H9 (cell line): ENCODE measurements at regions not wholly inside any gene's neighbourhood (a gene's known extent, or its start where the extent isn't known, plus 50 kb on each side); places are given as distances from the start of the nearest gene placed in this dataset.

ENCODE experiments used
- DNase-seq: peaks from one replicate; pipeline ENCODE4 v3.0.0-alpha.2; 2017
- H2AFZ ChIP-seq: one replicate; pipeline ENCODE4 v1.6.1; 2013; ENCODE audit warnings: mild to moderate bottlenecking, low read length, control low read depth, moderate library complexity
- H2AK5ac ChIP-seq: 2 replicates; pipeline ENCODE4 v1.6.1; 2013; ENCODE audit warnings: low read length, control low read depth, mixed read lengths; ENCODE audit not compliant: insufficient read length
- H2BK120ac ChIP-seq: one replicate; pipeline ENCODE4 v1.6.1; 2013; ENCODE audit warnings: low read depth, mild to moderate bottlenecking, low read length, control low read depth, inconsistent platforms; ENCODE audit not compliant: poor library complexity, severe bottlenecking
- H2BK12ac ChIP-seq: 2 replicates; pipeline ENCODE4 v1.6.1; 2013; ENCODE audit warnings: low read length, control low read depth, mixed read lengths, low read depth; ENCODE audit not compliant: insufficient read length
- H2BK15ac ChIP-seq: 2 replicates; pipeline ENCODE4 v1.6.1; 2013; ENCODE audit warnings: low read depth, low read length, control low read depth
- H2BK20ac ChIP-seq: one replicate; pipeline ENCODE4 v1.6.1; 2013; ENCODE audit warnings: low read depth, mild to moderate bottlenecking, low read length, control low read depth, inconsistent platforms; ENCODE audit not compliant: poor library complexity, severe bottlenecking
- H2BK5ac ChIP-seq: 2 replicates; pipeline ENCODE4 v1.6.1; 2013; ENCODE audit warnings: low read length, control low read depth, mixed read lengths; ENCODE audit not compliant: insufficient read length
- H3K14ac ChIP-seq: 2 replicates; pipeline ENCODE4 v1.6.1; 2013; ENCODE audit warnings: low read length, control low read depth; ENCODE audit not compliant: insufficient read depth
- H3K18ac ChIP-seq: 2 replicates; pipeline ENCODE4 v1.6.1; 2013; ENCODE audit warnings: low read depth, mild to moderate bottlenecking, mixed read lengths, low read length, control low read depth; ENCODE audit not compliant: insufficient read length
- H3K23ac ChIP-seq: 2 replicates; pipeline ENCODE4 v1.6.1; 2013; ENCODE audit warnings: low read length, control low read depth, mixed read lengths, low read depth; ENCODE audit not compliant: insufficient read length
- H3K23me2 ChIP-seq: 2 replicates; pipeline ENCODE4 v1.6.1; 2013; ENCODE audit warnings: low read depth, mild to moderate bottlenecking, mixed read lengths, low read length, control low read depth; ENCODE audit not compliant: insufficient read length, poor library complexity, severe bottlenecking
- H3K27ac ChIP-seq: 2 replicates; pipeline ENCODE4 v1.5.1; 2013; ENCODE audit warnings: low read length, control low read depth, mixed read lengths, low read depth; ENCODE audit not compliant: insufficient read length
- H3K27me3 ChIP-seq: 2 replicates; pipeline ENCODE4 v1.6.1; 2013; ENCODE audit warnings: low read length, control low read depth, inconsistent platforms; ENCODE audit not compliant: insufficient read depth
- H3K4ac ChIP-seq: 2 replicates; pipeline ENCODE4 v1.6.1; 2013; ENCODE audit warnings: low read depth, mild to moderate bottlenecking, control low read depth, inconsistent platforms, low read length, moderate library complexity
- H3K4me1 ChIP-seq: 2 replicates; pipeline ENCODE4 v1.6.1; 2013; ENCODE audit warnings: low read length, control low read depth, inconsistent platforms; ENCODE audit not compliant: insufficient read depth
- H3K4me2 ChIP-seq: 2 replicates; pipeline ENCODE4 v1.6.1; 2013; ENCODE audit warnings: low read length, control low read depth, mixed read lengths; ENCODE audit not compliant: insufficient read length, insufficient read depth
- H3K56ac ChIP-seq: 2 replicates; pipeline ENCODE4 v1.6.1; 2013; ENCODE audit warnings: low read depth, mild to moderate bottlenecking, mixed read lengths, low read length, control low read depth; ENCODE audit not compliant: insufficient read length
- H3K79me1 ChIP-seq: 2 replicates; pipeline ENCODE4 v1.6.1; 2013; ENCODE audit warnings: low read depth, mild to moderate bottlenecking, moderate library complexity, low read length, control low read depth, inconsistent platforms; ENCODE audit not compliant: insufficient read depth, poor library complexity, severe bottlenecking
- H3K79me2 ChIP-seq: 2 replicates; pipeline ENCODE4 v1.6.1; 2013; ENCODE audit warnings: low read length, control low read depth, inconsistent platforms; ENCODE audit not compliant: insufficient read depth
- H3K9ac ChIP-seq: 2 replicates; pipeline ENCODE4 v1.6.1; 2013; ENCODE audit warnings: low read length, control low read depth, mixed read lengths; ENCODE audit not compliant: insufficient read length; ENCODE audit errors: extremely low read depth
- H3K9me3 ChIP-seq: one replicate; pipeline ENCODE4 v1.6.1; 2013; ENCODE audit warnings: low read depth, low read length, inconsistent platforms; ENCODE audit not compliant: control insufficient read depth
- H3T11ph ChIP-seq: one replicate; pipeline ENCODE4 v1.6.1; 2013; ENCODE audit warnings: mild to moderate bottlenecking, low read length, control low read depth, inconsistent platforms
- H4K20me1 ChIP-seq: one replicate; pipeline ENCODE4 v1.6.1; 2013; ENCODE audit not compliant: control insufficient read depth, insufficient read length, insufficient read depth
- H4K5ac ChIP-seq: 2 replicates; pipeline ENCODE4 v1.6.1; 2013; ENCODE audit warnings: low read depth, mild to moderate bottlenecking, mixed read lengths, low read length, control low read depth; ENCODE audit not compliant: insufficient read length
- H4K8ac ChIP-seq: replicated peaks from 2 replicates; pipeline ENCODE4 v1.6.1; 2013; ENCODE audit warnings: low read length, control low read depth, mixed read lengths, low read depth; ENCODE audit not compliant: insufficient read length
- H4K91ac ChIP-seq: 2 replicates; pipeline ENCODE4 v1.6.1; 2013; ENCODE audit warnings: low read depth, mild to moderate bottlenecking, moderate library complexity, mixed read lengths, low read length, control low read depth; ENCODE audit not compliant: insufficient read length
- H3K27ac Mint-ChIP-seq, 3 experiments: 2 replicates in 2 of 3; 3 replicates in 1 of 3; pipeline ENCODE4 v1.8.0; 2020 to 2021; ENCODE audit warnings: mixed read lengths in 3 of 3, mild to moderate bottlenecking in 1 of 3, moderate library complexity in 1 of 3
- H3K27me3 Mint-ChIP-seq: 2 replicates; pipeline ENCODE4 v1.8.0; 2021; ENCODE audit warnings: low read depth, mild to moderate bottlenecking, moderate library complexity, mixed read lengths
- H3K36me3 Mint-ChIP-seq, 3 experiments: 2 replicates in 2 of 3; 3 replicates in 1 of 3; pipeline ENCODE4 v1.8.0; 2020 to 2021; ENCODE audit warnings: low read depth in 3 of 3, mixed read lengths in 3 of 3; ENCODE audit not compliant: insufficient read depth in 1 of 3
- H3K4me1 Mint-ChIP-seq, 2 experiments: 2 replicates each; pipeline ENCODE4 v1.8.0; 2020; ENCODE audit warnings: mixed read lengths in 2 of 2
- H3K4me3 Mint-ChIP-seq, 2 experiments: 2 replicates in 1 of 2; 3 replicates in 1 of 2; pipeline ENCODE4 v1.8.0; 2020 to 2021; ENCODE audit warnings: mild to moderate bottlenecking in 2 of 2, mixed read lengths in 2 of 2, moderate library complexity in 1 of 2
- H3K9me3 Mint-ChIP-seq, 2 experiments: 2 replicates in 1 of 2; 3 replicates in 1 of 2; pipeline ENCODE4 v1.8.0; 2020; ENCODE audit warnings: mild to moderate bottlenecking in 2 of 2, mixed read lengths in 2 of 2, moderate library complexity in 1 of 2
- WGBS: extraction: QIAGEN DNeasy Blood & Tissue Kit; methylation state at CpG from one replicate; pipeline ENCODE4 v1.1.7; 2013; ENCODE audit warnings: missing lambda C conversion rate, low lambda C conversion rate, mixed read lengths; ENCODE audit not compliant: insufficient read length; ENCODE audit errors: extremely low coverage; 5-methylcytosine and 5-hydroxymethylcytosine counted together
- TF ChIP-seq, protein P1 (sequence below): fragments of 200-600 bp; sonication (generic); conservative IDR thresholded peaks from 3 replicates; pipeline ENCODE4 v1.8.0; 2021; ENCODE audit warnings: antibody characterized with exemption, mild to moderate bottlenecking

DNA sequence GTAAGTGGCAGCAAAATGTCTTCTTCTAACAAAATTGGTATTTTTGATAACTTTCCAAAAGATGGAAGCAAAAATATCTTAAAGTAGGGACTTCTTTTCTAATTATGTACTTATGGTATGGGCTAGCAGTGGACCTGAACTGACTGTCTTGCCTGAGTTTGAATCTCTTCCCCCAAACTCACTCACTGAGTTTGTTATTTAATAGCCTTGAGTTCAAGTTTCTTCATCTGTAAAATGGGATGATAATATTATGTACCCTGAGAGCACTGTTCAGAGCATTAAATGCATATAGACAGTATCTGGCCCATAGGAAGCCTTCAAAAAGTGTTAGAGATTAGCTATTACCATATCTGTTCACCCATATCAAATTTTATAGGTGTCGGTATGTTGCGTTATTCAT lies 210.4 kb upstream of the NUDT4 start:
- Histone ChIP-seq H3K23me2 (no peaks in the 10 kb centered on the region), H3K27me3 (peaks cover 2% of the 10 kb centered on the region; the same call in 1 of the 2 replicates), H3K27ac (no peak overlapping the region), H3K79me1 (no peaks in the 10 kb centered on the region), H3T11ph (no peak overlapping the region), H3K56ac (no peak overlapping the region), H2BK20ac (no peak overlapping the region), H3K4me2 (no peak overlapping the region), H3K18ac (no peak overlapping the region), H3K4ac (no peak overlapping the region), H4K8ac (no peak overlapping the region), H2AFZ (no peak overlapping the region), H2BK12ac (no peak overlapping the region), H4K5ac (no peak overlapping the region), H2BK5ac (no peak overlapping the region), H3K79me2 (no peaks in the 10 kb centered on the region), H2AK5ac (no peak overlapping the region), H3K14ac (no peak overlapping the region), H3K23ac (no peak overlapping the region), H2BK15ac (no peak overlapping the region), H4K91ac (no peak overlapping the region), H3K9ac (no peak overlapping the region), H4K20me1 (no peaks in the 10 kb centered on the region), H3K9me3 (no peaks in the 10 kb centered on the region), H2BK120ac (no peak overlapping the region), H3K4me1 (no peaks in the 10 kb centered on the region)
- H3K4me3 Mint-ChIP-seq: no peak overlapping the region; a peak in 1 of 5 replicates
- H3K36me3 Mint-ChIP-seq: no peaks in the 10 kb centered on the region
- H3K27me3 Mint-ChIP-seq: peaks cover 66% of the 10 kb centered on the region
- WGBS: no CpG with 5 or more reads among the region's 2 CpGs
- peaks cover 17 to 18% of the 10 kb centered on the region in 2 experiments for H3K4me1 Mint-ChIP-seq
- no peak overlapping the region for H3K27ac Mint-ChIP-seq
- no peaks in the 10 kb centered on the region; a peak in 1 of 5 replicates for H3K9me3 Mint-ChIP-seq
- no peak for DNase-seq
- TF ChIP-seq, protein P1, sequence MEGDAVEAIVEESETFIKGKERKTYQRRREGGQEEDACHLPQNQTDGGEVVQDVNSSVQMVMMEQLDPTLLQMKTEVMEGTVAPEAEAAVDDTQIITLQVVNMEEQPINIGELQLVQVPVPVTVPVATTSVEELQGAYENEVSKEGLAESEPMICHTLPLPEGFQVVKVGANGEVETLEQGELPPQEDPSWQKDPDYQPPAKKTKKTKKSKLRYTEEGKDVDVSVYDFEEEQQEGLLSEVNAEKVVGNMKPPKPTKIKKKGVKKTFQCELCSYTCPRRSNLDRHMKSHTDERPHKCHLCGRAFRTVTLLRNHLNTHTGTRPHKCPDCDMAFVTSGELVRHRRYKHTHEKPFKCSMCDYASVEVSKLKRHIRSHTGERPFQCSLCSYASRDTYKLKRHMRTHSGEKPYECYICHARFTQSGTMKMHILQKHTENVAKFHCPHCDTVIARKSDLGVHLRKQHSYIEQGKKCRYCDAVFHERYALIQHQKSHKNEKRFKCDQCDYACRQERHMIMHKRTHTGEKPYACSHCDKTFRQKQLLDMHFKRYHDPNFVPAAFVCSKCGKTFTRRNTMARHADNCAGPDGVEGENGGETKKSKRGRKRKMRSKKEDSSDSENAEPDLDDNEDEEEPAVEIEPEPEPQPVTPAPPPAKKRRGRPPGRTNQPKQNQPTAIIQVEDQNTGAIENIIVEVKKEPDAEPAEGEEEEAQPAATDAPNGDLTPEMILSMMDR: no peak
